Breast epithelium (tissue), 3 donors: ENCODE measurements at regions not wholly inside any gene's neighbourhood (a gene's known extent, or its start where the extent isn't known, plus 50 kb on each side); places are given as distances from the start of the nearest gene placed in this dataset.

Experiments
- CTCF ChIP-seq, 3 donors: fragments of 450-650 bp; IDR thresholded peaks; one replicate each; pipeline ENCODE4 v1.5.1; 2016 to 2017; ENCODE audit warnings: antibody characterized with exemption in 3 of 3, mild to moderate bottlenecking in 3 of 3, moderate library complexity in 3 of 3
- POLR2A ChIP-seq: fragments of 450-650 bp; IDR thresholded peaks from one replicate; pipeline ENCODE4 v1.6.1; 2016; ENCODE audit warnings: antibody characterized with exemption, mild to moderate bottlenecking, moderate library complexity
- POLR2AphosphoS5 ChIP-seq, 3 donors: sonication (generic); formaldehyde crosslinking; IDR thresholded peaks; one replicate each; pipeline ENCODE4 v1.6.1; 2017; ENCODE audit warnings: antibody characterized with exemption in 3 of 3

GRCh38 chr5:171661143-171661542 lies 124.5 kb upstream of the SMIM23 start:
- TF ChIP-seq CTCF (IDR thresholded peaks at IDR 0.05) (no peak), POLR2A (no peak), POLR2AphosphoS5 (IDR thresholded peaks at IDR 0.05) (no peak)
